NB4 (cell line): ENCODE measurements at regions not wholly inside any gene's neighbourhood (a gene's known extent, or its start where the extent isn't known, plus 50 kb on each side); places are given as distances from the start of the nearest gene placed in this dataset.

Experiments used
- DNase-seq: peaks from one replicate; pipeline ENCODE4 v3.0.0; 2010; ENCODE audit warnings: low read depth
- H3K4me3 ChIP-seq: one replicate; pipeline ENCODE4 v1.5.1; 2011; ENCODE audit warnings: mild to moderate bottlenecking, low read depth, low read length, moderate library complexity
- MYC ChIP-seq: IDR thresholded peaks from 2 replicates; pipeline ENCODE4 v1.6.1; 2011; ENCODE audit warnings: low read depth, low read length
- POLR2A ChIP-seq: IDR thresholded peaks from 2 replicates; pipeline ENCODE4 v1.6.1; 2011; ENCODE audit warnings: mild to moderate bottlenecking; ENCODE audit not compliant: insufficient read length; ENCODE audit errors: extremely low read depth
- TF ChIP-seq, protein P1 (sequence below): IDR thresholded peaks from one replicate; pipeline ENCODE4 v1.5.1; 2012; ENCODE audit warnings: low read depth, low read length
- TF ChIP-seq, protein P2 (sequence below): IDR thresholded peaks from 2 replicates; pipeline ENCODE4 v1.6.1; 2011; ENCODE audit warnings: low read depth, low read length

DNA sequence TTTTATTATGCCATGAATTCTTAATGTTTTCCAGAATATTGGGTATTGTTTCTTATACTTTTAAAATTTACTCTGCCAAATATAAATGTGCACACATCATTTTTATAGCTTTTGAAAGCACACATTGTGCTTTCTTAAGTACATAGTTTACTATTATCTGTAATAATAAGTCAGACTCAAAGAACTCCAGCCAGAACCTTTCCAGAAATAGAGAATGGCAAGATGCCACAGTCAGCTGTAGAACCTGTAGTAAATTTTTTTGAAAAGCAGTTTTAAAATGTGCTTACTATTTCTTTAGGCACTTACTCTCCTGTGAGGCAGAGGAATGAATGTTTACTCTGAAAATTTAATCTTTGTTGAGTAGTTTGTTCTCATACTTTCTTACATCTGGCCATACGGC, 1287.1 kb downstream of the PCDH9 start:
- no peak overlapping the region for H3K4me3 ChIP-seq
- DNase-seq, result no peak
- TF ChIP-seq, protein P1, sequence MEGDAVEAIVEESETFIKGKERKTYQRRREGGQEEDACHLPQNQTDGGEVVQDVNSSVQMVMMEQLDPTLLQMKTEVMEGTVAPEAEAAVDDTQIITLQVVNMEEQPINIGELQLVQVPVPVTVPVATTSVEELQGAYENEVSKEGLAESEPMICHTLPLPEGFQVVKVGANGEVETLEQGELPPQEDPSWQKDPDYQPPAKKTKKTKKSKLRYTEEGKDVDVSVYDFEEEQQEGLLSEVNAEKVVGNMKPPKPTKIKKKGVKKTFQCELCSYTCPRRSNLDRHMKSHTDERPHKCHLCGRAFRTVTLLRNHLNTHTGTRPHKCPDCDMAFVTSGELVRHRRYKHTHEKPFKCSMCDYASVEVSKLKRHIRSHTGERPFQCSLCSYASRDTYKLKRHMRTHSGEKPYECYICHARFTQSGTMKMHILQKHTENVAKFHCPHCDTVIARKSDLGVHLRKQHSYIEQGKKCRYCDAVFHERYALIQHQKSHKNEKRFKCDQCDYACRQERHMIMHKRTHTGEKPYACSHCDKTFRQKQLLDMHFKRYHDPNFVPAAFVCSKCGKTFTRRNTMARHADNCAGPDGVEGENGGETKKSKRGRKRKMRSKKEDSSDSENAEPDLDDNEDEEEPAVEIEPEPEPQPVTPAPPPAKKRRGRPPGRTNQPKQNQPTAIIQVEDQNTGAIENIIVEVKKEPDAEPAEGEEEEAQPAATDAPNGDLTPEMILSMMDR, result no peak
- TF ChIP-seq MYC, result no peak
- no peak for TF ChIP-seq POLR2A
- TF ChIP-seq, protein P2, sequence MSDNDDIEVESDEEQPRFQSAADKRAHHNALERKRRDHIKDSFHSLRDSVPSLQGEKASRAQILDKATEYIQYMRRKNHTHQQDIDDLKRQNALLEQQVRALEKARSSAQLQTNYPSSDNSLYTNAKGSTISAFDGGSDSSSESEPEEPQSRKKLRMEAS, result no peak

DNA sequence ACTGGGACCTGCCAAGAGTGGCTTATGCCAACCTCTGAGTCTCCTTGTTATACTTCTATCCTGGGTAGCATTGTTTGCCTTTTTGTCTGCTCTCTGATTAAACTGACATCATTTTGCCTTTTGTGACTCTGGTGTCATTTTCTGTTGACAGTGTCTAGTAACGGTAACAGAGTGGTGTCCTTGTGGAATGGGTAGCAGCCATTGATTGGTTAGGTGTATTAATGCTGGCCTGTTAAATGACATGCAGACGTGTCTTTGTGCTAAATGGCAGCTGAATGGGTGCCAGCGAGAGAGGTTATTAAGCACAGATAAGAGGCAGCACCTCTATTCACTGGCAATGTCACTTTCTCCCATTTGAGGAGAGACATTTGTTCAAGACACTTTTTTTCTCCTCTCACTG, 1289.4 kb downstream of the PCDH9 start:
- DNase-seq, result no peak
- H3K4me3 ChIP-seq, result no peak overlapping the region
- no peak for TF ChIP-seq POLR2A
- TF ChIP-seq, protein P1, result no peak
- TF ChIP-seq MYC, result no peak
- TF ChIP-seq, protein P2, result no peak

DNA sequence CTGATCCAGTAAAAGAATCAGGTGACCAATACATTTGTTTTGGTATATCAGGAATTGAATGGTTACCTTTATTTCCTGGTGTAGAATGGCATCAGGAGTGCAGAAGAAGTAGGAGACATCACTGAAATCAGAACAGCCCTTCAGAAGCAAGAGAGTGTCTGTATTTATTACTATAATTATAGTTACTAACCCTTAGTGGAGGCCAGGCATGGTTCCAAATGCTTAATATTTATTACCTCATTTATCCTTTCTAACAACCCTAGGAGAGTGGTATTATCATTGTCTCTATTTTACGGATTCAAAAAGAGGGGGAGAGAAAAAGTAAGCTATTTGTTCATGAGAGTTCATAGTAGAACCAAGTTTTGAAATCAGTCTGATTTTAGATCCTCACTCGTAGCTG, 1292.9 kb downstream of the PCDH9 start:
- TF ChIP-seq, protein P1, result no peak
- TF ChIP-seq MYC (no peak), POLR2A (no peak)
- TF ChIP-seq, protein P2, result no peak
- no peak for DNase-seq
- H3K4me3 ChIP-seq, result no peak overlapping the region

DNA sequence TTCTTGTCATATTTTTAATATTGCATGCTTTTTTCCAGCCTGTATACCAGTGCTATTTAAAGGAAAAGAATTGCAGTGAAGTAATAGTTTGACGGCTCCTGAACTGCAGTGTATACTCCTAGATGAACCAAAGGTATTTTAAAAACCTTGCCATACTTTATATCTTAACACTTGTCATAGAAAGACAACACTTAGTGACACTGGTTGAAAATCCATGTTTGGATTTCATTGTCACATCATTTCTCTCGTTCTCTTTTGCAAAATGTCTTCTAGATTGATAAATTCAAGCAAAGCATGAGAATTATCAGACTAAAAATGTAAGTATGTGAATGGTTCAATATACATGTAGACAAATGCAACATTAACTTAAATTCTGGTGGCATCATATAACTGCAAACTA, 1293.9 kb downstream of the PCDH9 start:
- TF ChIP-seq, protein P2, result no peak
- no peak for TF ChIP-seq MYC
- no peak for TF ChIP-seq POLR2A
- TF ChIP-seq, protein P1, result no peak
- no peak for DNase-seq
- H3K4me3 ChIP-seq, result no peak overlapping the region

DNA sequence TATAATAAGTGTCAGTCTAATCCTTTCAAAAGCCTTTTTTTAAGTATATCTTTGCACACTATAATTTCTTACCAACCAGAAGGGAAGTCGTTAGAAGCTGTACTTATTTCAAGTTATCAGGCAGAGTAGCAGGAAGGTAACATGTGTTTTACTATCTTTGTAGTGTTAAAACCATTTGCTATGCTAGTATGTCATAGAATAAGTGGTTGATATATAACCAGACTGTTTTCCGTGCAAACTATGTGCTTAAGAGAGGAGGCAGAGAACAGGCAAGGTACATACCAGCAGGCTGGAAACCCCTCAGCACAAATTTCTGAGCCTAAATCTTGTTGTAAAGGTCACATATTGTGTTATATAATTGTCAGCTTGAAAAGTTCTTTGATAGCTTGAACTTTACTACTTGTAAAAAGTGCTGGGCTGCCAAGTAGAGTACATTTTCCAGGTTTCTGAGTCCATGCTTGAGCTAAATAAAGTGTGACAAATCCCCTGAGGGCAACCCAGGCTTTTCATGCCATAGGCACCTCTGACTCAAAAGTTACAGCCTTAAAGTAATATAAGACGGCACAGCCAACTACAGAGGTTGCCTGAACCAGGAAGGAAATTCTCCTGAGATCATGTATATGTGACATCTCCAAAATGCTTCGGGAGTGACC, 1297.4 kb downstream of the PCDH9 start:
- TF ChIP-seq, protein P1, result no peak
- no peak for TF ChIP-seq POLR2A
- TF ChIP-seq, protein P2, result no peak
- no peak for TF ChIP-seq MYC
- H3K4me3 ChIP-seq, result no peak overlapping the region
- no peak for DNase-seq
